WTC11 (cell line): ENCODE measurements at regions not wholly inside any gene's neighbourhood (a gene's known extent, or its start where the extent isn't known, plus 50 kb on each side); places are given as distances from the start of the nearest gene placed in this dataset.

Experiments used
- ATAC-seq: fragments of 200-7000 bp; cut with Tn5 transposase; 2 replicates; pipeline ENCODE4 v1.10.0; 2021; ENCODE audit warnings: mild to moderate bottlenecking, moderate library complexity
- CTCF ChIA-PET: fragments of 300-600 bp; sonication (Branson Sonifier 250); formaldehyde crosslinking; loops from one replicate; lab custom pipeline; 2021; ENCODE audit warnings: antibody characterized with exemption; lab: Charles Lee
- POLR2A ChIA-PET: fragments of 350-600 bp; sonication (Branson Sonifier 250); formaldehyde crosslinking; loops from one replicate; lab custom pipeline; 2021; ENCODE audit warnings: antibody characterized with exemption; lab: Charles Lee
- DNase-seq: peaks from one replicate; pipeline ENCODE4 v3.0.0; 2021; ENCODE audit warnings: low spot score
- H3K27ac Mint-ChIP-seq: 2 replicates; pipeline ENCODE4 v1.8.0; 2021; ENCODE audit warnings: mixed read lengths
- H3K27me3 Mint-ChIP-seq: 2 replicates; pipeline ENCODE4 v1.8.0; 2021; ENCODE audit warnings: low read depth, mild to moderate bottlenecking, moderate library complexity, mixed read lengths
- H3K36me3 Mint-ChIP-seq: 2 replicates; pipeline ENCODE4 v1.8.0; 2021; ENCODE audit warnings: mixed read lengths
- H3K4me1 Mint-ChIP-seq: 2 replicates; pipeline ENCODE4 v1.8.0; 2022; ENCODE audit warnings: mixed read lengths
- H3K4me3 Mint-ChIP-seq: 2 replicates; pipeline ENCODE4 v1.8.0; 2021; ENCODE audit warnings: mild to moderate bottlenecking, moderate library complexity, mixed read lengths
- H3K9me3 Mint-ChIP-seq: 2 replicates; pipeline ENCODE4 v1.8.0; 2021; ENCODE audit warnings: mixed read lengths
- CREB1 ChIP-seq: sonication (generic); formaldehyde crosslinking; IDR thresholded peaks from 2 replicates; pipeline ENCODE4 v1.8.0; 2023; ENCODE audit warnings: mild to moderate bottlenecking, missing genetic modification reagents
- GABPB1 ChIP-seq: sonication (generic); formaldehyde crosslinking; IDR thresholded peaks from 2 replicates; pipeline ENCODE4 v1.8.1; 2023; ENCODE audit warnings: mild to moderate bottlenecking, missing genetic modification reagents
- GRHL2 ChIP-seq: fragments of 250-450 bp; sonication (Bioruptor Pico); IDR thresholded peaks from 2 replicates; pipeline ENCODE4 v1.8.0; 2022; ENCODE audit warnings: mild to moderate bottlenecking, moderate library complexity; ENCODE audit not compliant: insufficient replicate concordance, severe bottlenecking
- KAT7 ChIP-seq: sonication (generic); formaldehyde crosslinking; IDR thresholded peaks from 2 replicates; pipeline ENCODE4 v1.8.1; 2023; ENCODE audit warnings: missing genetic modification reagents, mild to moderate bottlenecking, borderline replicate concordance
- MXD4 ChIP-seq: fragments of 250-450 bp; sonication (Bioruptor Pico); IDR thresholded peaks from 2 replicates; pipeline ENCODE4 v1.8.0; 2021; ENCODE audit warnings: mild to moderate bottlenecking, moderate library complexity, borderline replicate concordance
- NFE2L1 ChIP-seq: sonication (generic); formaldehyde crosslinking; IDR thresholded peaks from 2 replicates; pipeline ENCODE4 v1.8.1; 2023; ENCODE audit warnings: missing genetic modification reagents
- NFYB ChIP-seq: sonication (generic); formaldehyde crosslinking; conservative IDR thresholded peaks from 2 replicates; pipeline ENCODE4 v1.8.0; 2022; ENCODE audit warnings: low read depth, missing genetic modification reagents
- NR3C1 ChIP-seq: sonication (generic); formaldehyde crosslinking; conservative IDR thresholded peaks from 2 replicates; pipeline ENCODE4 v1.8.1; 2023; ENCODE audit warnings: low read depth, mild to moderate bottlenecking, missing genetic modification reagents
- OVOL2 ChIP-seq: fragments of 250-450 bp; sonication (Bioruptor Pico); IDR thresholded peaks from 2 replicates; pipeline ENCODE4 v1.9.0; 2021; ENCODE audit warnings: mild to moderate bottlenecking, borderline replicate concordance
- RELA ChIP-seq: sonication (generic); formaldehyde crosslinking; IDR thresholded peaks from 2 replicates; pipeline ENCODE4 v1.8.1; 2022; ENCODE audit warnings: missing genetic modification reagents, mild to moderate bottlenecking, borderline replicate concordance
- ZNF219 ChIP-seq: sonication (generic); formaldehyde crosslinking; IDR thresholded peaks from 2 replicates; pipeline ENCODE4 v1.8.0; 2023; ENCODE audit warnings: missing genetic modification reagents, mild to moderate bottlenecking, borderline replicate concordance
- ZNF532 ChIP-seq: fragments of 250-450 bp; sonication (Bioruptor Pico); IDR thresholded peaks from 2 replicates; pipeline ENCODE4 v1.9.0; 2021; ENCODE audit warnings: mild to moderate bottlenecking, borderline replicate concordance
- ZNF671 ChIP-seq: fragments of 250-450 bp; sonication (Bioruptor Pico); IDR thresholded peaks from 2 replicates; pipeline ENCODE4 v1.8.0; 2021; ENCODE audit warnings: mild to moderate bottlenecking
- TF ChIP-seq, protein P1 (sequence below): fragments of 250-450 bp; sonication (Bioruptor Pico); conservative IDR thresholded peaks from 2 replicates; pipeline ENCODE4 v1.9.0; 2021; ENCODE audit warnings: mild to moderate bottlenecking
- TF ChIP-seq, protein P2 (sequence below): fragments of 200-600 bp; IDR thresholded peaks from 2 replicates; pipeline ENCODE4 v1.8.0; 2022; ENCODE audit warnings: antibody characterized with exemption
- TF ChIP-seq, protein P3 (sequence below): sonication (generic); formaldehyde crosslinking; IDR thresholded peaks from 2 replicates; pipeline ENCODE4 v1.8.1; 2023; ENCODE audit warnings: mild to moderate bottlenecking, missing genetic modification reagents, moderate library complexity
- TF ChIP-seq, protein P4 (sequence below): sonication (generic); formaldehyde crosslinking; IDR thresholded peaks from 2 replicates; pipeline ENCODE4 v1.8.0; 2022; ENCODE audit warnings: mild to moderate bottlenecking, missing genetic modification reagents
- TF ChIP-seq, protein P5 (sequence below): sonication (generic); formaldehyde crosslinking; IDR thresholded peaks from 2 replicates; pipeline ENCODE4 v1.8.0; 2023; ENCODE audit warnings: missing genetic modification reagents

DNA sequence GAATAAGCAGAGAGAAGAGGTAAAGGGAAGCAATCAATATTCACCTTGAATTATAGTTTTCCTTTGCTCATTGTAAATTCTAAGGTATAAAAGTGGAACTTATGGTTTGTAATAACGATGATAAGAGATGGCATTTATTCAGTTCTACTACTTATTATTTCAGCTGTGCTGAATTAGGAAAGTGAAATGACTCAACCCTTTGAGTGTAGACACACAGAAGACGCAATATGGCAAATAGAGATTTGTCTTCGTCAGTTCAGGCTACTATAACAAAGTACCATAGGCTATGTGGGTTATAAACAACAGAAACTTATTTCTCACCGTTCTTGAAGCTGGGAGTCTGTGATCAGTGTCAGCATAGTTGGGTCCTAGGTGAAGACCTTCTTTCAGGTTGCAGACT lies 713.0 kb upstream of the PCDH9 start:
- no peak overlapping the region for H3K4me3 Mint-ChIP-seq
- no peaks in the 10 kb centered on the region for H3K9me3 Mint-ChIP-seq
- no peak overlapping the region for H3K27ac Mint-ChIP-seq
- no peaks in the 10 kb centered on the region for H3K27me3 Mint-ChIP-seq
- H3K36me3 Mint-ChIP-seq: no peaks in the 10 kb centered on the region
- ChIA-PET POLR2A (interaction anchor here (0.5 kb wide), 1 partner anchor 402 kb away, joined by 4 read pairs; no protein-coding TSS in a partner anchor), CTCF (no interaction called here)
- no peak for DNase-seq
- no peak for ATAC-seq
- H3K4me1 Mint-ChIP-seq: no peaks in the 10 kb centered on the region
- no peak for TF ChIP-seq NFYB (CRISPR knock-in tag)
- TF ChIP-seq ZNF671 (CRISPR knock-in tag): no peak
- TF ChIP-seq, protein P1, sequence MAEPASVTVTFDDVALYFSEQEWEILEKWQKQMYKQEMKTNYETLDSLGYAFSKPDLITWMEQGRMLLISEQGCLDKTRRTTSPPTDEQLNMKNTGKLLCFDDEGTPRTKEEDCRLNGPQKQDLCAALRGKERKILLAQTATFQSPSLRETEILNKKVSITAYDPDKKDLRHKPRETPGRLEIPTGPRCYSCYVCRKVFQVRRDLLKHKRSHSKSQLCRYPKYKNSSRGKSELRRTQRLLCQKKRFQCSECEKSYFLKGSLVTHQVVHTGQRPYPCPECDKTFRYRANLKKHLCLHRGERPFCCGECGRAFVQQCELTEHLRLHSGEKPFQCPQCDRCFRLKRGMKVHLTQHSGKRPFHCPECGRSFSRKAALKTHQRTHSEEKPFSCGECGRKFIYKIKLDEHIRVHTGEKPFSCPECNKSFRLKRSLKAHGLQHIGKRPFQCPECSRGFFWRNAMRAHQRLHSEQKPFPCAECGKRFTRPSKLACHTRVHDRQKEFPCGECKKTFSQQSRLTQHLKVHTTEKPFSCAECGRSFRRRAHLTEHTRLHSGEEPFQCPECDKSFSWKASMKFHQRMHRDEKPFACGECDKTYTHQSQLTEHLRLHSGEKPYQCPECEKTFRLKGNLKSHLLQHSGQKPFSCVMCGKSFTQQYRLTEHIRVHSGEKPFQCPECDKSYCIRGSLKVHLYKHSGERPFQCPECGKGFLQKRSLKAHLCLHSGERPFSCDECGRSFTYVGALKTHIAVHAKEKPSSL (CRISPR knock-in tag): no peak
- TF ChIP-seq ZNF219: no peak
- TF ChIP-seq MXD4 (CRISPR knock-in tag): no peak
- no peak for TF ChIP-seq GRHL2 (CRISPR knock-in tag)
- TF ChIP-seq ZNF532 (CRISPR knock-in tag): no peak
- TF ChIP-seq, protein P2, sequence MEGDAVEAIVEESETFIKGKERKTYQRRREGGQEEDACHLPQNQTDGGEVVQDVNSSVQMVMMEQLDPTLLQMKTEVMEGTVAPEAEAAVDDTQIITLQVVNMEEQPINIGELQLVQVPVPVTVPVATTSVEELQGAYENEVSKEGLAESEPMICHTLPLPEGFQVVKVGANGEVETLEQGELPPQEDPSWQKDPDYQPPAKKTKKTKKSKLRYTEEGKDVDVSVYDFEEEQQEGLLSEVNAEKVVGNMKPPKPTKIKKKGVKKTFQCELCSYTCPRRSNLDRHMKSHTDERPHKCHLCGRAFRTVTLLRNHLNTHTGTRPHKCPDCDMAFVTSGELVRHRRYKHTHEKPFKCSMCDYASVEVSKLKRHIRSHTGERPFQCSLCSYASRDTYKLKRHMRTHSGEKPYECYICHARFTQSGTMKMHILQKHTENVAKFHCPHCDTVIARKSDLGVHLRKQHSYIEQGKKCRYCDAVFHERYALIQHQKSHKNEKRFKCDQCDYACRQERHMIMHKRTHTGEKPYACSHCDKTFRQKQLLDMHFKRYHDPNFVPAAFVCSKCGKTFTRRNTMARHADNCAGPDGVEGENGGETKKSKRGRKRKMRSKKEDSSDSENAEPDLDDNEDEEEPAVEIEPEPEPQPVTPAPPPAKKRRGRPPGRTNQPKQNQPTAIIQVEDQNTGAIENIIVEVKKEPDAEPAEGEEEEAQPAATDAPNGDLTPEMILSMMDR: no peak

DNA sequence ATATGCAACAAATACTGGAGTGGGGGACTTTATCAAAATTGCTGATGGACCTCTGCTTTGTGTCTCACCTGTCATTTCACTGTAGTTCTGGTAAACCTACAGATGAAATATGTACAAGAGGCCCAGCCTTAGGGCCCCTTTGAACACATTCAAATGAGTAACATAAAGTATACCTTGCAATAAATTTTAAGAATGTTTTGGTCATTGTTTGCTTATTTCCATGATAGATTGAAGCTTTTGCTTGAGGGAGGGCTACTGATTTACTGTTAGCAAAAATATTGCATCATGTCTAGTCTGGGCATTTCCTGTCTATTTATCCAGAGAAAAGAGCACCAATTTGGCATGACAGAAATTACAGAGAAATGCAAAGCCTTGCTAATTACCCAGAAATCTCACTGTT lies 705.5 kb upstream of the PCDH9 start:
- Mint-ChIP-seq H3K4me1 (no peaks in the 10 kb centered on the region), H3K4me3 (no peak overlapping the region), H3K9me3 (no peaks in the 10 kb centered on the region), H3K36me3 (no peaks in the 10 kb centered on the region), H3K27me3 (no peaks in the 10 kb centered on the region), H3K27ac (no peak overlapping the region)
- TF ChIP-seq CREB1 (no peak), NR3C1 (no peak), OVOL2 (CRISPR knock-in tag) (no peak), NFE2L1 (CRISPR knock-in tag) (no peak), RELA (CRISPR knock-in tag) (no peak), GABPB1 (CRISPR knock-in tag) (no peak), KAT7 (CRISPR knock-in tag) (no peak)
- TF ChIP-seq, protein P3, sequence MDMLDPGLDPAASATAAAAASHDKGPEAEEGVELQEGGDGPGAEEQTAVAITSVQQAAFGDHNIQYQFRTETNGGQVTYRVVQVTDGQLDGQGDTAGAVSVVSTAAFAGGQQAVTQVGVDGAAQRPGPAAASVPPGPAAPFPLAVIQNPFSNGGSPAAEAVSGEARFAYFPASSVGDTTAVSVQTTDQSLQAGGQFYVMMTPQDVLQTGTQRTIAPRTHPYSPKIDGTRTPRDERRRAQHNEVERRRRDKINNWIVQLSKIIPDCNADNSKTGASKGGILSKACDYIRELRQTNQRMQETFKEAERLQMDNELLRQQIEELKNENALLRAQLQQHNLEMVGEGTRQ (CRISPR knock-in tag): no peak
- TF ChIP-seq, protein P4, sequence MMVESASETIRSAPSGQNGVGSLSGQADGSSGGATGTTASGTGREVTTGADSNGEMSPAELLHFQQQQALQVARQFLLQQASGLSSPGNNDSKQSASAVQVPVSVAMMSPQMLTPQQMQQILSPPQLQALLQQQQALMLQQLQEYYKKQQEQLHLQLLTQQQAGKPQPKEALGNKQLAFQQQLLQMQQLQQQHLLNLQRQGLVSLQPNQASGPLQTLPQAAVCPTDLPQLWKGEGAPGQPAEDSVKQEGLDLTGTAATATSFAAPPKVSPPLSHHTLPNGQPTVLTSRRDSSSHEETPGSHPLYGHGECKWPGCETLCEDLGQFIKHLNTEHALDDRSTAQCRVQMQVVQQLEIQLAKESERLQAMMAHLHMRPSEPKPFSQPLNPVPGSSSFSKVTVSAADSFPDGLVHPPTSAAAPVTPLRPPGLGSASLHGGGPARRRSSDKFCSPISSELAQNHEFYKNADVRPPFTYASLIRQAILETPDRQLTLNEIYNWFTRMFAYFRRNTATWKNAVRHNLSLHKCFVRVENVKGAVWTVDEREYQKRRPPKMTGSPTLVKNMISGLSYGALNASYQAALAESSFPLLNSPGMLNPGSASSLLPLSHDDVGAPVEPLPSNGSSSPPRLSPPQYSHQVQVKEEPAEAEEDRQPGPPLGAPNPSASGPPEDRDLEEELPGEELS (CRISPR knock-in tag): no peak
- TF ChIP-seq, protein P5, sequence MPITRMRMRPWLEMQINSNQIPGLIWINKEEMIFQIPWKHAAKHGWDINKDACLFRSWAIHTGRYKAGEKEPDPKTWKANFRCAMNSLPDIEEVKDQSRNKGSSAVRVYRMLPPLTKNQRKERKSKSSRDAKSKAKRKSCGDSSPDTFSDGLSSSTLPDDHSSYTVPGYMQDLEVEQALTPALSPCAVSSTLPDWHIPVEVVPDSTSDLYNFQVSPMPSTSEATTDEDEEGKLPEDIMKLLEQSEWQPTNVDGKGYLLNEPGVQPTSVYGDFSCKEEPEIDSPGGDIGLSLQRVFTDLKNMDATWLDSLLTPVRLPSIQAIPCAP (CRISPR knock-in tag): no peak
- DNase-seq (no peak), ATAC-seq (no peak)
- CTCF ChIA-PET: no interaction called here
- POLR2A ChIA-PET: no interaction called here
